ENCODE measurements at regions not wholly inside any gene's neighbourhood (a gene's known extent, or its start where the extent isn't known, plus 50 kb on each side); places are given as distances from the start of the nearest gene placed in this dataset.

- TF ChIP-seq, protein P1, sequence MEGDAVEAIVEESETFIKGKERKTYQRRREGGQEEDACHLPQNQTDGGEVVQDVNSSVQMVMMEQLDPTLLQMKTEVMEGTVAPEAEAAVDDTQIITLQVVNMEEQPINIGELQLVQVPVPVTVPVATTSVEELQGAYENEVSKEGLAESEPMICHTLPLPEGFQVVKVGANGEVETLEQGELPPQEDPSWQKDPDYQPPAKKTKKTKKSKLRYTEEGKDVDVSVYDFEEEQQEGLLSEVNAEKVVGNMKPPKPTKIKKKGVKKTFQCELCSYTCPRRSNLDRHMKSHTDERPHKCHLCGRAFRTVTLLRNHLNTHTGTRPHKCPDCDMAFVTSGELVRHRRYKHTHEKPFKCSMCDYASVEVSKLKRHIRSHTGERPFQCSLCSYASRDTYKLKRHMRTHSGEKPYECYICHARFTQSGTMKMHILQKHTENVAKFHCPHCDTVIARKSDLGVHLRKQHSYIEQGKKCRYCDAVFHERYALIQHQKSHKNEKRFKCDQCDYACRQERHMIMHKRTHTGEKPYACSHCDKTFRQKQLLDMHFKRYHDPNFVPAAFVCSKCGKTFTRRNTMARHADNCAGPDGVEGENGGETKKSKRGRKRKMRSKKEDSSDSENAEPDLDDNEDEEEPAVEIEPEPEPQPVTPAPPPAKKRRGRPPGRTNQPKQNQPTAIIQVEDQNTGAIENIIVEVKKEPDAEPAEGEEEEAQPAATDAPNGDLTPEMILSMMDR (IDR thresholded peaks at IDR 0.05), result no peak
- TF ChIP-seq EP300 (IDR thresholded peaks at IDR 0.05; ENCODE audit: borderline replicate concordance in 1 of 2, low read depth in 1 of 2, low read length in 1 of 2), result no peak
- TF ChIP-seq NFIC (IDR thresholded peaks at IDR 0.05; ENCODE audit: borderline replicate concordance), result no peak
- no peak for TF ChIP-seq NRF1 (IDR thresholded peaks at IDR 0.05; ENCODE audit: low read depth, low read length)
- TF ChIP-seq RFX5 (IDR thresholded peaks at IDR 0.05; ENCODE audit: low read length), result no peak
Measured at GRCh38 chr5:87599778-87600177, 187.0 kb upstream of the CCNH start.

Measured in SK-N-SH (cell line).